Heart left ventricle (tissue), 16 donors: ENCODE measurements at regions not wholly inside any gene's neighbourhood (a gene's known extent, or its start where the extent isn't known, plus 50 kb on each side); places are given as distances from the start of the nearest gene placed in this dataset.

Experiments
- ATAC-seq, 4 donors: fragments of 200-7000 bp; cut with Tn5 transposase; one replicate each; pipeline ENCODE4 v1.9.1; 2020 to 2022; ENCODE audit warnings: moderate library complexity in 4 of 4, mild to moderate bottlenecking in 3 of 4, moderate number of reproducible peaks in 1 of 4
- DNase-seq, 5 donors: peaks; one replicate each; pipeline ENCODE4 v3.0.0-alpha.2; 2020
- H3K27ac ChIP-seq, 12 donors: fragments of 200-600 bp; sonication (generic) in 4 of 12; one replicate each; pipeline versions ENCODE4 v1.5.0 to v1.8.0; 2016 to 2022; ENCODE audit warnings: mild to moderate bottlenecking in 2 of 12
- H3K27me3 ChIP-seq, 9 donors: fragments of 200-600 bp; sonication (generic) in 2 of 9; one replicate each; pipeline versions ENCODE4 v1.5.1 to v1.8.0; 2016 to 2022; ENCODE audit warnings: mild to moderate bottlenecking in 3 of 9
- H3K36me3 ChIP-seq, 9 donors: fragments of 200-600 bp; sonication (generic) in 2 of 9; one replicate each; pipeline versions ENCODE4 v1.5.0 to v1.8.0; 2018 to 2022; ENCODE audit warnings: mild to moderate bottlenecking in 2 of 9
- H3K4me1 ChIP-seq, 12 donors: fragments of 200-600 bp; sonication (generic) in 4 of 12; one replicate each; pipeline versions ENCODE4 v1.5.0 to v1.8.0; 2016 to 2022; ENCODE audit warnings: mild to moderate bottlenecking in 3 of 12
- H3K4me3 ChIP-seq, 12 donors: fragments of 200-600 bp; sonication (generic) in 4 of 12; one replicate each; pipeline versions ENCODE4 v1.5.0 to v1.8.0; 2017 to 2022; ENCODE audit warnings: mild to moderate bottlenecking in 9 of 12, moderate library complexity in 4 of 12
- H3K9me3 ChIP-seq, 12 donors: fragments of 200-600 bp; sonication (generic) in 4 of 12; one replicate each; pipeline versions ENCODE4 v1.5.0 to v1.8.0; 2016 to 2022; ENCODE audit warnings: mild to moderate bottlenecking in 1 of 12
- CTCF ChIP-seq, 12 donors: fragments of 200-600 bp; sonication (generic) in 4 of 12; IDR thresholded peaks; one replicate each; pipeline versions ENCODE4 v1.5.0 to v1.8.0; 2018 to 2022; ENCODE audit warnings: antibody characterized with exemption in 12 of 12, mild to moderate bottlenecking in 5 of 12
- POLR2A ChIP-seq, 2 donors: fragments of 450-650 bp; IDR thresholded peaks; one replicate each; pipeline ENCODE4 v1.6.1; 2017; ENCODE audit warnings: antibody characterized with exemption in 2 of 2, mild to moderate bottlenecking in 2 of 2, moderate library complexity in 2 of 2
- WGBS, 4 donors: extraction: QIAGEN DNeasy Blood & Tissue Kit in 2 of 4; methylation state at CpG; one replicate each; pipeline versions ENCODE4 v1.1.5 to v1.1.7; 2013 to 2018; 5-methylcytosine and 5-hydroxymethylcytosine counted together
- intact Hi-C, 10 donors: fragments of 100-400 bp; cut with DNase I; formaldehyde crosslinking; loops; one replicate each; pipeline versions ENCODE4 v1.11.1 to v1.14.2; 2022
- donor health status: ischemic (EF 13 %, LVEDD 7.1; RV severe dilation, severe dysfunction).
- donor health status: healthy with polysubstance abuse.
- donor health status: DM: no; HTN: yes; CAD: no.
- donor health status: DM: no; HTN: no; CAD: no.
- donor health status: ischemic (EF 25% LVEDD 6.9; RV normal size, moderate dysfunction).
- donor health status: ischemic (EF 25% LVEDD 5.7; RV mildly dilated, moderate dysfunction).
- donor health status: healthy.
- donor health status: DM: yes; HTN: yes; CAD: no.
- donor health status: ischemic (EF 35%, LVEDD 5.7; RV mildly dilated, moderate dysfunction).
- donor health status: nonischemic (EF 11% LVEDD 7.7; RV severe dilation, severe dysfunction).
- donor health status: DM: yes; HTN: yes; CAD: no.
- donor health status: PGD.
- donor health status: ischemic (EF 29% LVEDD 5.4; RV normal size, mild dysfunction).
- donor health status: nonischemic (EF 23%, LVEDD 6.1; RV moderate dilation, normal function).

GRCh38 chr21:28179136-28179535, 813.5 kb downstream of the LTN1 start:
- Histone ChIP-seq H3K4me3 (no peak overlapping the region), H3K27me3 (no peaks in the 10 kb centered on the region), H3K27ac (no peak overlapping the region), H3K4me1 (no peaks in the 10 kb centered on the region), H3K36me3 (no peaks in the 10 kb centered on the region), H3K9me3 (peaks cover 0 to 12% (median 0%) of the 10 kb centered on the region in 12 donors)
- ATAC-seq (no peak), DNase-seq (no peak)
- intact Hi-C loops, result no loop called here
- TF ChIP-seq CTCF (IDR thresholded peaks at IDR 0.05), result no peak
- TF ChIP-seq POLR2A (IDR thresholded peaks at IDR 0.05), result no peak

- no peaks in the 10 kb centered on the region for H3K4me1 ChIP-seq
- 50 to 75% (median 63%) methylated on average over 1 of the region's 1 CpG for WGBS, 4 donors
- intact Hi-C loops, result no loop called here
- no peak overlapping the region for H3K4me3 ChIP-seq
- ATAC-seq (no peak), DNase-seq (no peak)
- no peaks in the 10 kb centered on the region for H3K36me3 ChIP-seq
- TF ChIP-seq POLR2A (IDR thresholded peaks at IDR 0.05) (no peak), CTCF (IDR thresholded peaks at IDR 0.05) (no peak)
- H3K27me3 ChIP-seq, result no peaks in the 10 kb centered on the region
- no peak overlapping the region for H3K27ac ChIP-seq
- peaks cover 0 to 6% (median 0%) of the 10 kb centered on the region in 12 donors for H3K9me3 ChIP-seq
Measured at GRCh38 chr21:28177124-28177523, 815.6 kb downstream of the LTN1 start.

GRCh38 chr21:28174701-28175100, 818.0 kb downstream of the LTN1 start:
- Histone ChIP-seq H3K36me3 (no peaks in the 10 kb centered on the region), H3K9me3 (no peaks in the 10 kb centered on the region), H3K4me3 (no peak overlapping the region), H3K4me1 (no peaks in the 10 kb centered on the region), H3K27ac (no peak overlapping the region), H3K27me3 (no peaks in the 10 kb centered on the region)
- ATAC-seq, result no peak
- no peak for DNase-seq
- no peak for TF ChIP-seq CTCF (IDR thresholded peaks at IDR 0.05)
- TF ChIP-seq POLR2A (IDR thresholded peaks at IDR 0.05), result no peak
- intact Hi-C loops, result no loop called here

GRCh38 chr21:28174006-28174405, 818.7 kb downstream of the LTN1 start:
- Histone ChIP-seq H3K27me3 (no peaks in the 10 kb centered on the region), H3K4me1 (no peaks in the 10 kb centered on the region), H3K27ac (no peak overlapping the region), H3K36me3 (no peaks in the 10 kb centered on the region), H3K4me3 (no peak overlapping the region), H3K9me3 (no peaks in the 10 kb centered on the region)
- WGBS, 4 donors, result 83 to 92% (median 88%) methylated on average over 2 of the region's 2 CpGs
- DNase-seq, result no peak
- ATAC-seq, result no peak
- TF ChIP-seq CTCF (IDR thresholded peaks at IDR 0.05), result no peak
- no peak for TF ChIP-seq POLR2A (IDR thresholded peaks at IDR 0.05)
- intact Hi-C loops, result no loop called here
